Activated effector memory CD4-positive, alpha-beta T cell treated with Interleukin-2 at 50 U/mL for 16 hours (primary cell): ENCODE measurements at regions not wholly inside any gene's neighbourhood (a gene's known extent, or its start where the extent isn't known, plus 50 kb on each side); places are given as distances from the start of the nearest gene placed in this dataset.

Source experiments
- DNase-seq: peaks from one replicate; pipeline ENCODE4 v3.0.0-alpha.2; 2020

GRCh38 chr6:111959766-111960165 lies 86.5 kb upstream of the FYN start:
- DNase-seq, result no peak

- DNase-seq, result no peak
Observed at GRCh38 chr6:111967131-111967530, 86.8 kb upstream of the CCN6 start.

- no peak for DNase-seq
Observed at GRCh38 chr6:111970426-111970825, 83.5 kb upstream of the CCN6 start.

GRCh38 chr6:111971181-111971841 lies 82.6 kb upstream of the CCN6 start:
- no peak for DNase-seq

GRCh38 chr6:111971866-111972532 lies 81.9 kb upstream of the CCN6 start:
- no peak for DNase-seq

- DNase-seq, result no peak
Observed at GRCh38 chr6:111972745-111973117, 81.2 kb upstream of the CCN6 start.

GRCh38 chr6:111973118-111973761 lies 80.7 kb upstream of the CCN6 start:
- DNase-seq, result peak; percentile 43

- DNase-seq, result no peak
Observed at GRCh38 chr6:111973927-111974639, 79.8 kb upstream of the CCN6 start.

GRCh38 chr6:111975466-111975865 lies 78.4 kb upstream of the CCN6 start:
- DNase-seq, result no peak

GRCh38 chr6:111976139-111976538 lies 77.8 kb upstream of the CCN6 start:
- DNase-seq, result no peak

- DNase-seq, result no peak
Observed at GRCh38 chr6:111978532-111979149, 75.3 kb upstream of the CCN6 start.

GRCh38 chr6:111979633-111980032 lies 74.3 kb upstream of the CCN6 start:
- DNase-seq, result no peak

GRCh38 chr6:111980143-111980542 lies 73.8 kb upstream of the CCN6 start:
- DNase-seq, result no peak

- DNase-seq, result no peak
Observed at GRCh38 chr6:111980971-111981840, 72.7 kb upstream of the CCN6 start.

GRCh38 chr6:111982681-111983080 lies 71.2 kb upstream of the CCN6 start:
- DNase-seq, result no peak

GRCh38 chr6:111983193-111983592 lies 70.7 kb upstream of the CCN6 start:
- DNase-seq, result no peak

GRCh38 chr6:111984081-111984480 lies 69.8 kb upstream of the CCN6 start:
- DNase-seq, result no peak

- no peak for DNase-seq
Observed at GRCh38 chr6:111984516-111985201, 69.2 kb upstream of the CCN6 start.

- DNase-seq, result no peak
Observed at GRCh38 chr6:111985202-111985731, 68.6 kb upstream of the CCN6 start.

- DNase-seq, result no peak
Observed at GRCh38 chr6:111986651-111987050, 67.3 kb upstream of the CCN6 start.

- DNase-seq, result no peak
Observed at GRCh38 chr6:111987295-111987694, 66.6 kb upstream of the CCN6 start.
